TTC549 (cell line): ENCODE measurements at regions not wholly inside any gene's neighbourhood (a gene's known extent, or its start where the extent isn't known, plus 50 kb on each side); places are given as distances from the start of the nearest gene placed in this dataset.
A peak's percentile ranks its signal among the peaks of the same experiment; 100 is the strongest.
"Not testable (repeated sequence)": the region's sequence is repeated elsewhere in the genome, so short reads cannot be mapped to it uniquely, and the experiment has no call there.

ENCODE experiments used
- FAIRE-seq: peaks from 2 replicates; lab custom pipeline; 2012; peaks lifted over from hg19 to GRCh38; lab: Jason Lieb, UNC

- peak; percentile 97 for FAIRE-seq
Measured at GRCh38 chr13:50529154-50529882, 314.2 kb downstream of the DLEU7 start.

GRCh38 chr13:50531917-50532899, 311.3 kb downstream of the DLEU7 start:
- FAIRE-seq: peak; percentile 58

GRCh38 chr13:50535050-50535449, 308.4 kb downstream of the DLEU7 start:
- FAIRE-seq: no peak

GRCh38 chr13:50537029-50537428, 306.5 kb downstream of the DLEU7 start:
- no peak for FAIRE-seq

- FAIRE-seq: no peak
Measured at GRCh38 chr13:50539791-50540530, 303.5 kb downstream of the DLEU7 start.

- no peak for FAIRE-seq
Measured at GRCh38 chr13:50543141-50543540, 300.4 kb downstream of the DLEU7 start.

- no peak for FAIRE-seq
Measured at GRCh38 chr13:50543782-50544181, 299.7 kb downstream of the DLEU7 start.

GRCh38 chr13:50544211-50544610, 299.3 kb downstream of the DLEU7 start:
- FAIRE-seq: no peak

- FAIRE-seq: not testable (repeated sequence)
Measured at GRCh38 chr13:50547175-50547574, 296.3 kb downstream of the DLEU7 start.

- no peak for FAIRE-seq
Measured at GRCh38 chr13:50548586-50548985, 294.9 kb downstream of the DLEU7 start.

GRCh38 chr13:50549221-50549942, 294.1 kb downstream of the DLEU7 start:
- FAIRE-seq: no peak

- no peak for FAIRE-seq
Measured at GRCh38 chr13:50550151-50550550, 293.3 kb downstream of the DLEU7 start.

- no peak for FAIRE-seq
Measured at GRCh38 chr13:50552424-50552966, 291.0 kb downstream of the DLEU7 start.

GRCh38 chr13:50561739-50562138, 281.8 kb downstream of the DLEU7 start:
- no peak for FAIRE-seq

- no peak for FAIRE-seq
Measured at GRCh38 chr13:50566646-50567045, 276.8 kb downstream of the DLEU7 start.

GRCh38 chr13:50572129-50572528, 271.4 kb downstream of the DLEU7 start:
- FAIRE-seq: no peak

- no peak for FAIRE-seq
Measured at GRCh38 chr13:50573066-50573465, 270.4 kb downstream of the DLEU7 start.

GRCh38 chr13:50574731-50575130, 268.8 kb downstream of the DLEU7 start:
- FAIRE-seq: no peak

GRCh38 chr13:50575138-50575537, 268.4 kb downstream of the DLEU7 start:
- FAIRE-seq: no peak

GRCh38 chr13:50576156-50576555, 267.3 kb downstream of the DLEU7 start:
- FAIRE-seq: no peak

GRCh38 chr13:50577806-50578205, 265.7 kb downstream of the DLEU7 start:
- no peak for FAIRE-seq
